IPS-15b (cell line): ENCODE measurements at regions not wholly inside any gene's neighbourhood (a gene's known extent, or its start where the extent isn't known, plus 50 kb on each side); places are given as distances from the start of the nearest gene placed in this dataset.

Experiments
- H3K27me3 ChIP-seq: one replicate; pipeline ENCODE4 v1.6.1; 2013; ENCODE audit warnings: low read length; ENCODE audit not compliant: control insufficient read depth, insufficient read depth
- H3K36me3 ChIP-seq: one replicate; pipeline ENCODE4 v1.6.1; 2013; ENCODE audit warnings: low read length; ENCODE audit not compliant: control insufficient read depth, insufficient read depth
- H3K4me1 ChIP-seq: one replicate; pipeline ENCODE4 v1.6.1; 2013; ENCODE audit warnings: mild to moderate bottlenecking, low read length; ENCODE audit not compliant: control insufficient read depth, insufficient read depth
- H3K4me3 ChIP-seq: one replicate; pipeline ENCODE4 v1.5.1; 2013; ENCODE audit warnings: low read depth, low read length
- H3K9ac ChIP-seq: one replicate; pipeline ENCODE4 v1.6.1; 2013; ENCODE audit warnings: low read depth, mild to moderate bottlenecking, low read length
- H3K9me3 ChIP-seq: one replicate; pipeline ENCODE4 v1.6.1; 2013; ENCODE audit warnings: mild to moderate bottlenecking, low read length; ENCODE audit not compliant: control insufficient read depth, insufficient read depth

GRCh38 chr4:104870495-104871233 is 276.0 kb upstream of the TET2 start:
- Histone ChIP-seq H3K4me3 (no peak overlapping the region), H3K36me3 (no peaks in the 10 kb centered on the region), H3K9me3 (no peaks in the 10 kb centered on the region), H3K9ac (no peak overlapping the region), H3K27me3 (no peaks in the 10 kb centered on the region), H3K4me1 (no peaks in the 10 kb centered on the region)

GRCh38 chr4:104878936-104879335 is 267.7 kb upstream of the TET2 start:
- no peaks in the 10 kb centered on the region for H3K9me3 ChIP-seq
- H3K27me3 ChIP-seq = no peaks in the 10 kb centered on the region
- H3K4me1 ChIP-seq = no peaks in the 10 kb centered on the region
- no peak overlapping the region for H3K4me3 ChIP-seq
- H3K9ac ChIP-seq = no peak overlapping the region
- H3K36me3 ChIP-seq = no peaks in the 10 kb centered on the region

DNA sequence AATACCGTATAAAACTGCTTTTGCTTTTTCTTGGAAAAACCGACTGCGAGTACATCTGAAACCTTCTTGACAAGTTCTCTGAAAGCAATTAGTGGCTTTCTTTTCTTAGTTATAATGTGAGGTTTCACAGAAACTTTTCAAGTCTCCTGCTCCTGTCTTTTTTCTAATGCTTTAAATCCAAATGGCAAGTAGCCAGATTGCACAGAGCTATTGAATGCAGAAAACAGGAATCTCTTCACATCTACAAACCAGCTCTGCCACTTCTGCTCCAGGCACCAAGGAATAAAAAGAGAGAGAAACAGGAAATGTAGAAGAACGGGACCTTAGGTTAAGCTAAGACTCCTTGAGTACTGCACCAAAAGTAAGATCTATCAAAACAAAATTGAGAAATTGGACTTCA is 267.3 kb upstream of the TET2 start:
- Histone ChIP-seq H3K27me3 (no peaks in the 10 kb centered on the region), H3K9ac (no peak overlapping the region), H3K36me3 (no peaks in the 10 kb centered on the region), H3K4me3 (no peak overlapping the region), H3K9me3 (no peaks in the 10 kb centered on the region), H3K4me1 (no peaks in the 10 kb centered on the region)

- no peaks in the 10 kb centered on the region for H3K36me3 ChIP-seq
- H3K9ac ChIP-seq = no peak overlapping the region
- H3K27me3 ChIP-seq = no peaks in the 10 kb centered on the region
- H3K4me3 ChIP-seq = no peak overlapping the region
- no peaks in the 10 kb centered on the region for H3K9me3 ChIP-seq
- H3K4me1 ChIP-seq = no peaks in the 10 kb centered on the region
Measured at GRCh38 chr4:104879854-104880253, 266.8 kb upstream of the TET2 start.

GRCh38 chr4:104881136-104881886 is 265.4 kb upstream of the TET2 start:
- Histone ChIP-seq H3K4me1 (no peaks in the 10 kb centered on the region), H3K36me3 (no peaks in the 10 kb centered on the region), H3K9ac (no peak overlapping the region)

DNA sequence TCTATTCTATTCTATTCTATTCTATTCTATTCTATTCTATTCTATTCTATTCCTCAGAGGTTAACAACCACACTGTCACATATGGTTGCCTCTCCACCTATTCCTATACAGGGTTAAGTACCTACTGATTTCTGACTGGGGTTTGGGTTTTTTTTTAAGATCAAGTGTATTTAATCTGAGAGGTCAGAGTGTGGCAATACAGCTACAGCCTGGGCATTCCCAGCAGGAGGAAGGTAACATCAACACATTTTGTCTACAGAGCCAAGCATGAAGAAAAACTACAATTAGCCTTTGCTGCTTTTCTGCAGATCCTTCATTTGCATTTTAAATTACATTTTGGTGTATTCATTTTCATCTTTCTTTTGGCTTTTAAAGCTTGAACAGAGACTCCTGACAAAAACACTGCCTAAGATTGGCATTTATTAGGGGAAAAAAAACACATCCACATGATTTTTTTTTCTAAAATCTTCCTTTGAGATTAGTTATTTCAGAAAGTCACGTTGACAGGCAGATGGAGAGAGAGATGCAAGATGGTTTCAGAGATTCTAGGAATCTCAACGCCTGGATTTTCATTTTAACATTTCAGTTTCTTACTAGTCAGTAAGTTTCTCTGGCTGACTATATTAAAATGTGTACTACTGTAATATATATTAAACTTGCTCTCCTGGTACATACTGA is 255.9 kb upstream of the TET2 start:
- H3K4me1 ChIP-seq = no peaks in the 10 kb centered on the region
- H3K9ac ChIP-seq = no peak overlapping the region
- no peaks in the 10 kb centered on the region for H3K9me3 ChIP-seq
- no peak overlapping the region for H3K4me3 ChIP-seq
- H3K36me3 ChIP-seq = no peaks in the 10 kb centered on the region
- H3K27me3 ChIP-seq = no peaks in the 10 kb centered on the region

More at GRCh38 chr4:104881136-104881886, 265.4 kb upstream of the TET2 start:
- no peaks in the 10 kb centered on the region for H3K27me3 ChIP-seq
- H3K9me3 ChIP-seq = no peaks in the 10 kb centered on the region
- no peak overlapping the region for H3K4me3 ChIP-seq

DNA sequence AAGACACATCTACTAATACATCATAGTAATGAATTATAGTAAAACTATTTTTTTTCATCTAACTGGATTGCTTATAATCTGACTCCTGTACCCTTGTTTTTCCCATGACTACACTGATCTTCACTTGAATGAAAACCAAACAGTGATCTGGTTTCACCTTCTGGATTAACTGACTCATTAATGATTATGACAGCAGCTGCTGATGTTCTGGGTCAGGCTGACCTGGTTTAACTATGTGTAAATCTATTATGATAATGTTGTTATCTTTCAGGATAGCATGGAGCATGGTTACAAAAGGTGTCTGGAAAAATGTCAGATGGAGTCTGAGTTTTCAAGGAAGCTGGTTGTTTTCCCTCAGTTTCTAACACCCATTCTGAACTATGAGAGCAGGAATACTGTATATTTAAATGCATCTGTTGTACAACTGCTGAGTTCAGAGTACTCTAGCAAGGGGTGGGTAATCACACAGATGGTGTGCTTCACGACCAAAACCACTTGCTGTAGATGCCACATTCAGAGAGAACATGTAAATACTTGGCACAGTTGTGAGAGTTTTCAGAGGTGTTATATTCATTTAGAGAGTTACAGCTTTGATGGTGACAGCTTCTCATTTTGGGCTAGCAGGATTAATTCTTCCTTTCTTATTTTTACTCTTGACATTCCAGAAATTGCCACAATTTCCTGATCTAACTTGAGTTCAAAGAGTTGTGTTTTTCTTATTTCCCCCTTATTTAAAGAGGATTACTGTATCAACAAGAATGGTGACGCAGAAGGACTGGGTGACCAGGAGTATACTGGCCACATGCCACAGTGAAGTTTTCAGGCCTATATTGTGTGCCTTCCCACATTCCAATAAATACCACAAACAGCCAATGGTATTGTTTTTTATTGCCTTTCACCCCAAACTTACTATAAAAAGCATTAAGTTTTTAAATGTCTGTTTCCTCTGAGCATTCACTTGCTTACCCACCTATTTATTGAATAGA is 249.7 kb upstream of the TET2 start:
- Histone ChIP-seq H3K27me3 (peaks cover under 1% of the 10 kb centered on the region), H3K9me3 (no peaks in the 10 kb centered on the region), H3K9ac (no peak overlapping the region), H3K36me3 (no peaks in the 10 kb centered on the region), H3K4me1 (no peaks in the 10 kb centered on the region), H3K4me3 (no peak overlapping the region)

- H3K4me1 ChIP-seq = no peaks in the 10 kb centered on the region
- no peaks in the 10 kb centered on the region for H3K9me3 ChIP-seq
- H3K4me3 ChIP-seq = no peak overlapping the region
- H3K9ac ChIP-seq = no peak overlapping the region
- peaks cover 14% of the 10 kb centered on the region for H3K27me3 ChIP-seq
- no peaks in the 10 kb centered on the region for H3K36me3 ChIP-seq
Measured at GRCh38 chr4:104899863-104900262, 246.8 kb upstream of the TET2 start.

DNA sequence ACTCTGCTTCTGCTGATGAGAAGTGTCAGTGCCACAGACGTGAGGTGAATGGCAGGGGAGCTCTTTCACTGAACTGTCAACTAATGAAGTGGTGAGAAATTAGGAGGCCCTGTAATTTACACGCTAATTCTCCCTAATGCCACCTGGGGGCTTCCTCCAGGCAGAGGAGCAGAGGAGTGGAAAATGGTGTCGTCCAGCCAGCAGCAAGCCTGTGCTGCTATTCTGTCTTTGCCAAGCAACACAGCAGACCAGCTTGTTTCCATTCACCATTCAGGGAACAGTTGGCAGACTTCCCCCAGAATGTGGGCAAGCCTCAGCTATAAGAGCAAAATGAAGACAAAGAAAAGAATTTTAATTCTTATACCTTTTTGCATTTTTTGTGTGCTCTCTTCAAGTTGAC is 245.2 kb upstream of the TET2 start:
- Histone ChIP-seq H3K27me3 (peaks cover 29% of the 10 kb centered on the region), H3K9me3 (no peaks in the 10 kb centered on the region), H3K36me3 (no peaks in the 10 kb centered on the region), H3K4me3 (no peak overlapping the region), H3K9ac (no peak overlapping the region), H3K4me1 (no peaks in the 10 kb centered on the region)

- Histone ChIP-seq H3K4me1 (no peaks in the 10 kb centered on the region), H3K4me3 (no peak overlapping the region), H3K36me3 (no peaks in the 10 kb centered on the region), H3K27me3 (peaks cover 36% of the 10 kb centered on the region), H3K9ac (no peak overlapping the region), H3K9me3 (no peaks in the 10 kb centered on the region)
Measured at GRCh38 chr4:104901961-104902605, 244.6 kb upstream of the TET2 start.

GRCh38 chr4:104905065-104905464 is 241.6 kb upstream of the TET2 start:
- Histone ChIP-seq H3K36me3 (no peaks in the 10 kb centered on the region), H3K27me3 (peaks cover 60% of the 10 kb centered on the region)

More at GRCh38 chr4:104905065-104905464, 241.6 kb upstream of the TET2 start:
- H3K4me1 ChIP-seq = no peaks in the 10 kb centered on the region
- H3K9me3 ChIP-seq = no peaks in the 10 kb centered on the region
- no peak overlapping the region for H3K4me3 ChIP-seq
- H3K9ac ChIP-seq = no peak overlapping the region
